Muscle of leg (tissue), 3 donors: ENCODE measurements at regions not wholly inside any gene's neighbourhood (a gene's known extent, or its start where the extent isn't known, plus 50 kb on each side); places are given as distances from the start of the nearest gene placed in this dataset.
A peak's percentile ranks its signal among the peaks of the same experiment; 100 is the strongest.
"Not testable (repeated sequence)": the region's sequence is repeated elsewhere in the genome, so short reads cannot be mapped to it uniquely, and the experiment has no call there.

Experiments
- DNase-seq: peaks from one replicate; pipeline ENCODE4 v3.0.0; 2013
- H3K27ac ChIP-seq: one replicate; pipeline ENCODE4 v1.5.1; 2013; ENCODE audit warnings: mild to moderate bottlenecking, low read length, control low read depth
- H3K27me3 ChIP-seq: one replicate; pipeline ENCODE4 v1.6.1; 2013; ENCODE audit warnings: low read length; ENCODE audit not compliant: control insufficient read depth, insufficient read depth
- H3K36me3 ChIP-seq: one replicate; pipeline ENCODE4 v1.6.1; 2013; ENCODE audit warnings: low read length; ENCODE audit not compliant: control insufficient read depth, insufficient read depth
- H3K4me1 ChIP-seq: one replicate; pipeline ENCODE4 v1.6.1; 2013; ENCODE audit warnings: low read length; ENCODE audit not compliant: control insufficient read depth, insufficient read depth
- H3K4me3 ChIP-seq: one replicate; pipeline ENCODE4 v1.5.1; 2013; ENCODE audit warnings: low read length, control low read depth
- H3K9me3 ChIP-seq: replicated peaks from 2 replicates; pipeline ENCODE4 v1.6.1; 2013; ENCODE audit warnings: low read depth, low read length; ENCODE audit not compliant: control insufficient read depth
- WGBS: methylation state at CpG from one replicate; pipeline ENCODE4 v1.1.5; 2013; ENCODE audit warnings: missing lambda C conversion rate; ENCODE audit not compliant: insufficient coverage; 5-methylcytosine and 5-hydroxymethylcytosine counted together

DNA sequence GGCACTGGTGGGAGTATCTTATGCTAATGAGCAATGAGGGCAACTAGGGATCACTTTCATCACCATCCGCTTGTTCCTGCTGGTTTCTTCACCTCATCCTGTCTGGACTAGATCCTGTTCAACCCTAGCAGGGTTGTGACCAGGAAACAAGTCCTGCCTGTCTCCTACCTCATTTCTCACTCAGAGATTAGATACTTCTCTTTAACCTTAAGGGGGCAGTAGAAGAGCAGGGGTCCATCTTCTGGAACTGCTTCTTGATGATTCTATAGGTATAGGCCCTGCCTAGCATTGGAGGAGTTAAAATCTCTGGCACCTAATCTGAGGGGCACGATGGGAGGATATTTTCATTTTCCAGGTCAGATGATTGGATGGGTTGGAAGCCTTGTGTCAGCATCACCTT lies 415.5 kb downstream of the TGIF2LX start:
- not testable (repeated sequence) for H3K4me3 ChIP-seq, H3K27me3 ChIP-seq, DNase-seq, H3K36me3 ChIP-seq, H3K9me3 ChIP-seq, H3K27ac ChIP-seq, H3K4me1 ChIP-seq
- WGBS = no CpG with 5 or more reads among the region's 2 CpGs

DNA sequence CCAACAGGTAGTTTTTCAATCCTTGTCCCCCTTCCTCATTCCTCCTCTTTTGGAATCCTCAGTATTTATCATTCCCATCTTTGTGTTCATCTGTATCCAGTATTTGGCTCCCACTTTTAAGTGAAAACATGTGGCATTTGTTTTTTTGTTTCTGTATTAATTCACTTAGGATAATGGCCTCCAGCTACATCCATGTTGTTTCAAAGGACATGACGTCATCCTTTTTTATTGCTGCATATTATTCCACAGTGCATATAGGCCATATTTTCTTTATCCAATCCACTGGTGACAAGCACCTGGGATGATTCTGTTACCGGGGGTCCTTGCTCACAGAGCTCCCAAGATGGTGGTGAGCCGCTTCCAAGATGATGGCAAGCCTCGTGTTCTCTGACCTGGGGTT lies 447.9 kb downstream of the TGIF2LX start:
- not testable (repeated sequence) for H3K27me3 ChIP-seq, H3K4me1 ChIP-seq, H3K9me3 ChIP-seq, H3K36me3 ChIP-seq, DNase-seq, H3K4me3 ChIP-seq, H3K27ac ChIP-seq
- WGBS = no CpG with 5 or more reads among the region's 4 CpGs

DNA sequence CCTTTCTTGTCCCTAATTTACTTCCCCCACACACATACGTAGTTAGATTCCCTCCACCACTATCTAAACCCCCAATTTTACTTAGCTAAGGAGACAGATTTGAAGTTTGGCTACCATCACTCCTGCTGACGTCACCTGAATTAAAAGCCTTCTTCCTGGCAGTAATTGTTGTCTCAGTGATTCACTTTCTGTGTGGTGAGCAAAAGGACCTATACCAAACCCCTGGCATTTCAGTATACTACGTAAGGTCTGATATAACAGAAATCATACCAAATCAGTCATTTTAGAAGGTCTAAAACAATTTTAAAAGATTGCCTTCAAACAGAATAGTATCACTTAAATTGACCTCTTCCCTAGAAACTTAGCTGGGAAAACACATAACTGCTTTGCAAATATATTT lies 476.3 kb downstream of the TGIF2LX start:
- not testable (repeated sequence) for H3K27me3 ChIP-seq, H3K9me3 ChIP-seq, DNase-seq, H3K4me1 ChIP-seq, H3K27ac ChIP-seq, H3K36me3 ChIP-seq, H3K4me3 ChIP-seq
- no CpG with 5 or more reads among the region's 3 CpGs for whole genome bisulfite sequencing

DNA sequence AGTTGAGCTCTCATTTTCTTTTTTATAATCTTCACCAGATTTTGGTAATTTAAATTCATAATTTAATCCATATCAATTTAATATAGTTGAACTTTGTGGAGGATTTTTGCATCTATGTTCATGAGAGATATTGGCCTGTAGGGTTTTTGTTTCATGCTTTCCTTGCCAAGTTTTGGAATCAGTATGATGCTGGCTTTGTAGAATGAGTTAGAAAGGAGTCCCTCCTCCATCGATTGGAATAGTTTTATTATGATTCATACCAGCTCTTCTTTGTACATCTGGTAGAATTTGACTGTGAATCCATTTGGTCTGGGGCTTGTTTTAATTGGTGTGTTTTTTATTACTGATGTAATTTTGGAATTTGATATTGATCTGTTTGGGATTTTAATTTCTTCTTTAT lies 480.5 kb downstream of the TGIF2LX start:
- H3K9me3 ChIP-seq = not testable (repeated sequence)
- WGBS = no CpG with 5 or more reads among the region's 1 CpG

DNA sequence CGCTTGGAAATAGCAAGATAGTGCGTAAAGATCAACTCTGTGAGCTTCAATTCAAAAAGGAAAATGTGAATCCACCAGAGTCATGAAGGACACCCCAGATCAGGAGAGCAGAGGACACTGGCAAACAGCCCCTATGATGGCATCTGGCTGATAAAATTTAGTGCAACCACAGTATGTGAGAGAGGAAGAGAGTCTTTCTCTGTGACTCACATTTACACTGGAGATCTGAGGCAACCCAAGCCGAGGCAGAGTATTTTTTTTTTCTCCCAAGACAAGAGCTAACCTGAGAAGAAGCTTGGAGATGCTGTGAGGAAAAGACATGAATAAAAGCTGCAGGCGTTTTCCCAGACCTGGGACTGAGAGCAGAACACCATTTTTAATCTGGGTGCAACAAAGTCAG lies 482.2 kb downstream of the TGIF2LX start:
- 86% methylated on average over 2 of the region's 4 CpGs for WGBS
- not testable (repeated sequence) for DNase-seq

More for the DNA sequence above, 480.5 kb downstream of the TGIF2LX start:
- H3K27me3 ChIP-seq, H3K4me3 ChIP-seq, H3K4me1 ChIP-seq, H3K27ac ChIP-seq, H3K36me3 ChIP-seq, DNase-seq: not testable (repeated sequence)

DNA sequence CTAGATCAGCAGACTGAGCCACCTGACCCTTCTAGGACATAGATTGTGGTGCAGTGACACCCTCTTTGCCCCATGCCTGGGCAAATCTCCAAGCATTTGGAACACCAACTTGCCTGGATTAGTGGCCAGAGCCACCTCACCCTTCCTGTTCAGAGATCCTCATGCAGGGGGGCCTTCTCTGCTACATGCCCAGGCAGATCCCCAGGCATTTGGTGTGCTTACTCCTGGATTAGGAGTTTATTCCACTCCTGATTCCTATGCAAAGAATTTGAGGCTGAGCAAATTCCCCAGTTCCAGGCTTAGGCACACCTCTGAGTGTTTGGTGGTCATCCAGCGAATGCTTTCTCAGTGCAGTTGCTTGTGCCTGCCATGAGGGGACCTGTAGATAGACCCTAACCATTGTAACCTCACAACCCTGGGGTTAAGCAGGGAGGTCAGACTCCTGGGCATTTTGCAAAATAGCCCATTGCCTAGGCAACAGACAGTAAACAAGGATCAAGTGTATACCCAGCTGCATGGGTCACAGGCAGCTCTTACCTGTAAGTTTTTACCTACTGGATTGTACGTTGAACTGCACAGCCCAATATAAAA lies 483.2 kb downstream of the TGIF2LX start:
- not testable (repeated sequence) for H3K4me1 ChIP-seq

More for the DNA sequence above, 482.2 kb downstream of the TGIF2LX start:
- H3K9me3 ChIP-seq, H3K4me3 ChIP-seq, H3K4me1 ChIP-seq, H3K27ac ChIP-seq, H3K36me3 ChIP-seq, H3K27me3 ChIP-seq: not testable (repeated sequence)

DNA sequence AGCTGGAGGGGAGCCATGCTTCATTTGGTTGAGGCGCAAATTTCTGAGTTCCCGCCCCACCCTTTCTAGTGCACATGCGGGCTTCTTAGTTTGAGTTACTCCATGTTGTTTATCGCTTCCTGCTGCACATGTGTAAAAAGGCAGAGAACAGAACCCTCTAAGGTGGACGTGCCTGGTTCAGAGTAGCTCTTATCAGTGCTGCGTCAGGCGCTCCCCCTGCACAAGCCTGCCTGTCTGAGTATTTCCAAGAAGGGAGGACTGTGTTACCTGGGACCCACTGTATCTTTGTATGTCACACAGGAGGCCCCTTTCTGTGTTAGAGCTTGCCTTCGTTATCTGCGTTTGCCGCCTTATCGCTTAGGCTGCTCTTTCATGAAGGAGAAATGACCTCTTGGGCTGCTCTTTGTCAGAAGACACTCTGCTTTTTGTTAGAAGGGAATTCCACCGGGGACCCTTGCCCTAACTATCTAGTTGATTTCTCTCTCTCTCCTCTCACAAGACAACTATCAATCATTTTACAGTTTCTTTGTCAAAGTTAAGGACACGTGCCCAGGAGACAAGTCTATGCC lies 532.1 kb downstream of the TGIF2LX start:
- not testable (repeated sequence) for H3K27ac ChIP-seq, H3K4me3 ChIP-seq, H3K9me3 ChIP-seq, DNase-seq, H3K36me3 ChIP-seq, H3K27me3 ChIP-seq, H3K4me1 ChIP-seq
- no CpG with 5 or more reads among the region's 13 CpGs for WGBS

More for the DNA sequence above, 483.2 kb downstream of the TGIF2LX start:
- not testable (repeated sequence) for H3K4me3 ChIP-seq, H3K27me3 ChIP-seq, H3K36me3 ChIP-seq, H3K27ac ChIP-seq, H3K9me3 ChIP-seq, DNase-seq
- WGBS = no CpG with 5 or more reads among the region's 2 CpGs

DNA sequence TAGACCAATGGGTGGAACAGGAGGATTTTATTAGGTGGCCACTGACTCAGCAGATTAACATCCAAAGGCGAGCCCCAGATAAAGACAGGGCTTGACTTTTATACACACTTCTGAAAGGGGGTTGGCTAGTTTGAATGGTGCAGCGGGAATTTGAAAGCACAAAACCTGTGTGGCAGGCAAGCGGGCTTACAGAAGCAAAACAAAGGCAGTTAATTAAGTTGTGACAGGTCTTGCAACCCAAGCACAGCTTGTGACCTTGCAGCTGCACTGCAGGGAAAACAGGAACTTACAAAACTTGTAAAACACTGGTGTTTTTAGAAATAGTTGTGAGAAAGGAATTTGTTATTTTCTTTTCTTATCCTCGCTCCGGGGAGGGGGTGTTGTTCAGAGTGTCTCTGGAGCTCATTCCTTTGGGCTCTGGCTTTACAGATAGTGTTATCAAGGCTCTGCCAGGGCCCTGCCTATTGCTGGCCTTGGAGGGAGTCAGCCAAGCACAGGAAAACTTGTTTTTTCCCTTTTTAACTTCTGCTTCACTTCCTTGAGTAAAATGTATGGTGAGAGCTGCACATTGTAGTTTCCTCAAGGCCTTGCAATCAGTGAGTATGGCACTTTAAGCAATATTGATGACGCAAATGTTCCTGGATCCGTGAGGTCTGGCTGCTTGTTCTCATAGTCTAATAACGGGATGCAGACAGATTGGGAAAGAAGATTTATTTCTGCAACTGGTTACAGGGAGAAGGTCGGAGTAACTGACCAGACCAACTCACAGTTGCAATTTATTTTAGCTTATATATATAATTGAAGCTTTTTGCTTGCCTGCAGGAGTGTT lies 536.6 kb downstream of the TGIF2LX start:
- DNase-seq = peak; percentile 17
- not testable (repeated sequence) for H3K36me3 ChIP-seq, H3K27ac ChIP-seq, H3K4me3 ChIP-seq, H3K4me1 ChIP-seq, H3K27me3 ChIP-seq, H3K9me3 ChIP-seq
- WGBS = 76% methylated on average over 3 of the region's 9 CpGs

DNA sequence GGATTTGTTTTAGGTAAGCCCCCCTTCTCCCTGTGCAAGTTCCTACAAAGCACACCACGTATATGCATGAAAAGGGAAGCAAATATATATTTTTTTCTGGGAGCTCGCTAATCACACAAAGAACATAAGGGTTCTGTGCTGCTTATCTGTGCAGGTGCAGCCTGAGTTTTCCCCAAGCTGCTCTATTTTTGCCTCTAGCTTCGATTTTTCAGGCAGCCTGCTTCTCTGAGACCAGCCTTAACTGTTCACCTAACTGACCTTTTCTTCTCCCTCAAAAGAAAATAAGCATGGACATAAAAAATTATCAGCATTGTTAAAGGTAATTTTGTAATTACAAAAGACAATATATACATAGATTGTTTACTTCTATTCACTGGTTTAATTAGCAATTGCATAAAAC lies 552.7 kb downstream of the TGIF2LX start:
- not testable (repeated sequence) for H3K4me3 ChIP-seq, H3K27me3 ChIP-seq, H3K4me1 ChIP-seq, H3K9me3 ChIP-seq, DNase-seq, H3K27ac ChIP-seq, H3K36me3 ChIP-seq
- no CpG with 5 or more reads among the region's 3 CpGs for WGBS

DNA sequence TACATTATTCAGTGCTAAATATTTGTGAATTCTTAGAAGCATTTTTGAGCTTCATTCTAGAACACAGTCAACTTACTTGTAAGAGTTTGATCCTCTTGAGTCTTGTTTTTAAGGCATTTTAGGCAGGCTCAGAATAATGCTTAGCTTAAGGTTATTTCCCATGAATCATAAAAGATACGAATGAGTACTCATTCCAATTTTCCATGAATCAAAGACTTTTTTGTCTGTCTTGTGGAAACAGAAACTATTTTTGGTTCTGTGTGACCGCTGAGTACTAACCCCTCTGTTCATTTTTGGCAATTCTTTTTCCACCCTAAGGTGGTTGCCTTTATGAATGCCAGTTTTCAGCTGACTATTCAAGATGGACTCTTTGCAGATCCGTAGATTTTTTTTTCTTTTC lies 563.7 kb downstream of the TGIF2LX start:
- not testable (repeated sequence) for H3K4me1 ChIP-seq

More for the DNA sequence above, 563.7 kb downstream of the TGIF2LX start:
- no CpG with 5 or more reads among the region's 3 CpGs for WGBS
- not testable (repeated sequence) for H3K27me3 ChIP-seq, H3K36me3 ChIP-seq, H3K9me3 ChIP-seq, H3K4me3 ChIP-seq, H3K27ac ChIP-seq
- DNase-seq = peak; percentile 1
